ENCODE measurements at regions not wholly inside any gene's neighbourhood (a gene's known extent, or its start where the extent isn't known, plus 50 kb on each side); places are given as distances from the start of the nearest gene placed in this dataset.

GRCh38 chr6:10248378-10248843 is 166.5 kb downstream of the TFAP2A start:
- peak; percentile 85 for DNase-seq (ENCODE audit: low read depth)

- DNase-seq (ENCODE audit: low read depth): peak; percentile 93
These were observed 177.4 kb downstream of the TFAP2A start for GRCh38 chr6:10237298-10238038.

GRCh38 chr6:10235344-10235743 is 179.5 kb downstream of the TFAP2A start:
- DNase-seq (ENCODE audit: low read depth): no peak

DNA sequence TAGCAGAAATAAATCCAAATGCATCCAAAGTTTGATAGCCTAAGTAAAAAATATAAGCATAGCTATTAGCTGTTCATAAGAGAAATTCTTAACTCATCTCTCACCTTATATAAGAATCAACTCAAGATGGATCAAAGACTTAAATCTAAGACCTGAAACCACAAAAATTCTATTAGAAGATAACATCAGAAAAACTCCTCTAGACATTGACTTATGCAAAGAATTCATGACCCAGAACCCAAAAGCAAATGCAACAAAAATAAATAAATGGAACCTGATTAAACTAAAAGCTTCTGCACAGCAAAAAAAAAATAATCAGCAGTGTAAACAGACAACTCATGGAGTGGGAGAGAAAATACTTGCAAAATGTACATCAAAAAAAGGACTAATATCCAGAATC is 184.3 kb downstream of the TFAP2A start:
- peak; percentile 39 for DNase-seq (ENCODE audit: low read depth)

- DNase-seq (ENCODE audit: low read depth): no peak
These were observed 191.0 kb downstream of the TFAP2A start for GRCh38 chr6:10223841-10224240.

DNA sequence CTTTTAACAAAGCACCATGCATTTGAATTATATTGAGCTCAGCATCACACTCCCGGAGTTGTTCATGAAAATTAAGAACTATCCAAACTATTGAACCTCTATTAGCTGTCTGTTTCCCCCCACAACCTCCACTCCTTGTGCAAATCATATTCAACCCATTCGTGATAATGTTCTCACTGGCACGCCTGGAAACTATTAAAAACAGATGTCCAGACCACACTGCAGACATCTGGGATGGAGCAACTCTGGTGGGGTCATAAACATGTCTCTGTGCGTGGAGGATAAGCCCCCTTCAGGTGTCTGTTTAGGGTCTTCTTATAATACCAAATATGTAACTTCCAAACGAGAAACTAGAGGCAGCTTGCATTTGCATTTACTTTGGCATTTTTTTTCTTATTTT is 193.7 kb downstream of the TFAP2A start:
- DNase-seq (ENCODE audit: low read depth): peak; percentile 68

GRCh38 chr6:10219510-10219909 is 195.4 kb downstream of the TFAP2A start:
- no peak for DNase-seq (ENCODE audit: low read depth)

- no peak for DNase-seq (ENCODE audit: low read depth)
These were observed 197.8 kb downstream of the TFAP2A start for GRCh38 chr6:10217111-10217510.

DNA sequence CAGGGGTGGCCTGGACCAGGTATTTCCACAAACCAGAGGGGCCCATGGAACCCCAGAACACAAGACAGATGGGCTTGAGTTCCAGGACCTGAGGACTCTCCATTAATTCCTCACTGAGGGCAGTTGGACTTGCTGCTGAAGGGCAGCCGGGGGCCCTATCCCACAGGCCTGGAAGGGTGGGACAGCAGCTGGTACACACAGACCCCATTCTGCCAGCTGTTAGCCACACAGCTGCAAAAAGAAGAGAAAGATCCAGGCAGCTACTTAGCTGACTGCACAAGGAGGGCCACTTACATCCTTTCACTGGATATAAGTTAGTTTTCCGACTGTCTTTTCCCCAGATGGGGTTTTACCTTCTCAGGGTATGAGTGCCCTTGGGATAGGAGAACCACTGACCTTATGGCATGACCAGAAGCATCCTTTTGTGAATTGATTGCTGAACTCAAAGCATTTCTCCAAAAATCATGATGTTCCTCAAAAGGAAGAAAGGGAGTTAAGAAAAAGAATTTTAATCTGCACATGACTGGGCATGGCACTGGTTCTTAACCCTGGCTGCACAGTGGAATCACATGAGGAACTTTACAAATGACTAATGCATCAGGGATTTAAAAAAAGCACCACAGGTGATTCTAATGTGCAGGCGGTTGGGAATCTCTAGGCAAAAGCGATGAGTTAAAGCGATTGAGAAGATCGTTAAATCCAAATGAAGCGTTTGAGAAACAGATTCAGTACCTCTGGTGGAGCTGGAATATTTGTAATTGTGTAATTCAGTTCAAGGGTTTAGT is 199.4 kb downstream of the TFAP2A start:
- DNase-seq (ENCODE audit: low read depth): no peak

DNA sequence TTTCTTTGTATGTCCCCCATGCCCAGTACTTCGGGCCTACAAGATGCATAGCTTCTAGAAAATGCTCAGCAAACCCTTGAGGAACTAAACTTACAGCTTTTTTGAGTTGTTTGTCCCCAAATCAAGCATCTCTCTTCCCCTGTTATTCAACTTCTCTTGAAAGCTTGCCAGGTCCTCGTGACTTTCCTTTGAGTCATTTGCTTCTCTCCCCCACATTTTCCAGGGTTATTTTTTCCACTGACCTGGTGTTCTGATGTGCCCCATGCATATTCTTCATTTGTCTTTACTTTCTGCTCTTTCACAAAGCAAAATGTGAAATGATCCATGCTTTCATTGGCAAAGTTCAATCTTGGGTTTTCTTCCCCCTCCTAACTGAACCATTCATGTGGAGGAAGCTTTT is 204.8 kb downstream of the TFAP2A start:
- peak; percentile 81 for DNase-seq (ENCODE audit: low read depth)

DNA sequence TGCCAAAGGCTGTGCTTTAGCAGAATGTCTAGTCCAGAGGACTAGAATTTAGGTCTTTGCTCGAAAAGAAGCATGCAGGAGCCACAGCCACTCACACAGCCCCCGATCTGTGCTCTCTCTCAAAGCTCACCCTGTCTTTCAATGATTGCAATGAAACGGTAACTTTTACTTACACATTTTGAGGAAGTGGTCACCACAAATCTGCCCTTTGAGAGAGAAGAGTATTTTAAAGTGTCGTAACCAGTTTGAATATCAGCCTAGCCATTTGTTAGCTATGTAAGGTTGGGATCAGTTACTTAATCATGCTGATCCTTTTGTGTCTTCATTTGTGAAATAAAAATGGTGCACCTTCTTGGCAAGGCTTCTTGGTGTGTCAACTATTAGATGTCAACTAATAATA is 209.0 kb downstream of the TFAP2A start:
- DNase-seq (ENCODE audit: low read depth): no peak

- DNase-seq (ENCODE audit: low read depth): no peak
These were observed 209.8 kb downstream of the TFAP2A start for GRCh38 chr6:10205120-10205519.

- no peak for DNase-seq (ENCODE audit: low read depth)
These were observed 211.2 kb downstream of the TFAP2A start for GRCh38 chr6:10203651-10204050.

DNA sequence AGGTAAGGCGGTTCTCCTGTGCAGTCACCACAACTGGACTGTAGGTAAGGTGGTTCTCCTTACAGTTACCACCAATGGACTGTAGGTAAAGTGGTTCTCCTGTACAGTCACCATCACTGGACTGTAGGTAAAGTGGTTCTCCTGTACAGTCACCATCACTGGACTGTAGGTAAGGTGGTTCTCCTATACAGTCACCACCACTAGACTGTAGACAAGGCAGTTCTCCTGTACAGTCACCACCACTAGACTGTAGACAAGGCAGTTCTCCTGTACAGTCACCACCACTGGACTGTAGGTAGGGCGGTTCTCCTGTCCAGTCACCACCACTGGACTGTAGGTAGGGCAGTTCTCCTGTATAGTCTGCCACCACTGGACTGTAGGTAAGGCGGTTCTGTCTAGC is 212.3 kb downstream of the TFAP2A start:
- DNase-seq (ENCODE audit: low read depth): no peak

DNA sequence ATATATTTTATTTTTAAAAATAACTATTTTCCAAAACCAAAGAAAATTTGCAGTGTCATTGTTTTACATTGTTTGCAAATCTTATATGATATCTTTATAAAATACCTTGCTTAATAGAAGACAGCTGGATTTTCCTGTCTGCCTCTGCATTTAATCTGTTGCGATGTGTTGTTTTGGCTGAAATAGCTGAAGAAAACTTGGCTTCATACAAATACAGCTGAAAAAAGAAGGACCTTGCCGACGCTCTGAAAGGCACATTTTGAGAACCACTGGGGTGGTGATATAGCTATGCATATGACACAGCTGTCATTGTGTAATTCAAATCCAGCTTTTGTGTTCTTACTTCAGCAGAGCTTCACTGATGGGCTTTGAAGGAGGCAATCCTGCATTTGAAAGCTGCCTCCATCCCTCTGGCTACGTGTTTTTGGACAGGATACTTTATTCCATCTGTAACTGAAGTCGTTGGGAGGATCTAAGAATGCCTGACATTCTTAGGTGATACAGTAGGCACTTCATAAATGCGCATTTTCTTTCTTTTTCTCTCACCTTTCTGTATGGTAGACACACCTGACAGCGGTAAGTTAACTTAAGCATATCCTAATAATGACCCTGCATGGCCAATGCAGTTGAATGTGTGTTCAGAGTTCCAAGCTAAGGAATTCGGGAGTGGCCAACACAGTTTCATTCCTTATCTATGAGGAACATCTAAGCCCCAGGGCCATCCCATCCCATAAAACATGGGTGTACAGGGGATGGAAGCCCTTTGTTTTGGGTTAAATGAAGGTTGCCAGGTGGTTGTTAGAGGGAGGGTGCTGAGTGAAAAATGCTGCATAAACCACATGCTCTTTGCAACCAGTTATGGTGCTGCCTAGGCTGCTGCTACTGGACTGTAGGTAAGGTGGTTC is 213.0 kb downstream of the TFAP2A start:
- peak; percentile 46 for DNase-seq (ENCODE audit: low read depth)

DNA sequence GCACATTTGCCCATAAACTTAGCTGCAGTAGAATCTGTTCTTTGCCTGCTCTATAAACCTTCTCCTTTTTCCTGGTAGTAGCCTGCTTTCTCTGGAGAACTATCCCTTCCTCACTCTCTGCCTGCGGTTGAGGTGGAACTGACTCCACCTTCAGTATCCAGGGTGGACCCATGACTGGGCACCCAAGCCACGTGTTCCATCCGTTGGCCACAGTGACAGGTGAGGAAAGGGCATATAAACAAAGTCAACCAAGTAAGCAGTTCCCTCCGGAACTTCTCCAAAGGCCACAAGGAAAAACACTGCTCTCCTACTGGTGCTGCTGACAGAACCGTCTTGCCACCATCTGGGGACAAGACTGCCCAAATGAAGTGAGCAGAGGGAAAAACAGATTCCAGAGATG is 218.8 kb downstream of the TFAP2A start:
- no peak for DNase-seq (ENCODE audit: low read depth)

DNA sequence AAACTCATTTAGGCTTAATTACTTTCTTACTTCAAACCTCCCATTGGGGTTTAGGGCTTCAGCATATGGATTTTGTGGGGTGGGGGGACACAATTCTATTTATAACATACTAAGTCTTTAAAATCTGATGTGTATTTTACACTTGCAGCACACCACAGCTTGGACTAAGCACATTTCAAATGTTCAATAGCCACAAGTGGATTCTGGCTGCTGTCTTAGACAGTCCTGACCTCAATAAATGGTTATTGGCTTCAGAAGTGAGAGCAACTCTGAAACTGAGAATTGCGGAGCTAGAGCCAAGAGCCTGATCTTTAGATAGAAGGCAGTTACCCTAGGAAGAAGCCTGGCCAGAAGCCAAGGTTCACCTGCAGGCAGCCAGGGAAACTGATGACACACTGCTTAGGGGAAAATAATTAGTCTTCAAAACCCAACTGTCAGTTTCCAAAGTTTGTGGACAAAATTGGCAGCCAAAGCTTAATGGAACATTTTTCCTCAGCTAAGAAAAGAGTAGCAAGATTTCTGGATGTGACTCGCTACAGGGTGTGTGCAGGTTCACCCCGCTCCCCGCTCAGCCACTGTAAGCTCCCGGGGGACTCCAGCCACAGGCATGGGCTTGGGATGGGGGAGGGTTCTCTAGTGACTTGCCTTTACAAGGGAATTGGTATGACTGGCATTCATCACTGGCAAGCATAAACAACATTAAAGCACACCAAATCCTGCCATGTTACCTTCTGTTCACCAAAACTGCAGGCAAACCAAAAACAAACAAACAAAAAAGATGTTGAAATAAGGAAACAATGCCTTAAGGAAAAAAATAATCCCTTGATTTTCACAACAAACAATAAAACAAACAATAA is 219.8 kb downstream of the TFAP2A start:
- no peak for DNase-seq (ENCODE audit: low read depth)

DNA sequence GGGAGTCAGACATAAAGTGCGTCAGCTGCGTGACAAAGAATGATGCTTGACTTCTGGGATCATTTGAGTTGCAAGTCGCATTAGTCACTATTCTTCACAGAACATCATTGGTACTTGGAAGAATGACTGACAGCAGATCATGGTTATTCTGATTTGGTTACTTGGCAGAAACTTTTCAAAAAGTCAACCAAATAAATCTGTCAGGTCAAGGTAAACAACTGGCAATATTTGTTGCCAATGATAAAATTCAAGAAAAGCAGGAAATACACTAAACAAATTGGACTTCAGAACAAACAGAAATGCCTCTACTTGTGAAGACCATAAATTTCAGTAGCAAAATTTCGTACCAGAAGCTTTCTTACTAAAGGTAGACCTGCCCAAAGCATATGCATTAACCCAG is 221.6 kb downstream of the TFAP2A start:
- DNase-seq (ENCODE audit: low read depth): no peak

DNA sequence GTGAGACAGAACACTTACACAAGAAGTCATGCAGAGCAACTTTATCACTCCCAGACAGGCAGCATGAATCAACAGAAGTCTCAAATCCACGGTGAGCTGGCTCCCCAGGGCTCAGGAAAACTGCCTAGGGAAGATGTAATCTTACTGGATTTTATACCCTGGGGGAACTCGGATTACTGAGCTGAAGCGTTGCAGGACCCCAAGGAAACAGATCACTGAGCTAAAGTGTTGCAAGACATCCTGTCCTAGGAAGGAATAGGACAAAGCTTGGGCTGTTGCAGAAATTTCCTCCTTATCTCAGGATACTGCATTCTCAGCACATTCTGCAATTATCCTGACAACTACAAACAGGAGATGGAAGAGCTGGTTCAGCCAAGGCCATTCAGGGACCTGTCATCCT is 224.8 kb downstream of the TFAP2A start:
- peak; percentile 41 for DNase-seq (ENCODE audit: low read depth)

DNA sequence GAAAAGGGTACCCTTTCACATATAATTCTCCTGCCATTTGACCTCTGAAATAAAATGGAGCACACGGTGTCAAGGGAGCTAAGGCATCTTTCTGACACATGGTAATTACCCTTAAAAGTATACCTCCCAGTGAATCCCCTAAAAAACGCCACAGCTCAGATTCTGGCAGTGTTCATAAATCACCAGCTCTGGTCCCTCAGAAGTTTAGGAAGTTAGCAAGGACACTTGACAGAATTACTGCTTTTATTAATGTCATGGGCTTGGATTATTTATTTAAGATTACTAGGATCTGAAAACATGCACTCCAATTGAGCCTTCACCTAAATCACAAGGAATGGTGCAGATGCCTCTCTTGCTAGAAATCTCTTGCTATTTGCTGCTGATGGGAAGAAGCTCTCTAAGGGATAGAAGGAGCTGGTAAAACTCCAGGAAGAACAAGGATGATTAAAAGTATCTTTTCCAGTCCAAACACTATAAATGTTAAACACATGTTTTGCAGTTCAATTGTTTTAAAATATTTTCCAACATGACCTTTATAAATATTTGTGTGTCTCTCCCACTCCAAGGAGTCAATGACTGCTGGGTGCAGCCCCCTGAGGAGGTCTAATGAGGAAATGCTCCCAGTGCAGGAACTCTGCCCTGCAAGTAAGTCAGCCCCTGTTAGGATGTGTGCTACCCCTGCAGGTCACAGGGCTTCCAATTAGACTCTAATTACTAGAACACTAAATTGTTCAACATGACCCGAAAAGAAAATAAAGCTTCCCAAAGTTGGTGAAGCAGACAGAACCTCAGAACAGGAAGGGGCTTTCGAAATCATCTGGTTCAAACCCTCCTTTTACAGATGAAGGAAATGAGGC is 230.3 kb downstream of the TFAP2A start:
- DNase-seq (ENCODE audit: low read depth): no peak

All from RPMI7951 (cell line).